Neural crest cell (in vitro differentiated cells): ENCODE measurements at regions not wholly inside any gene's neighbourhood (a gene's known extent, or its start where the extent isn't known, plus 50 kb on each side); places are given as distances from the start of the nearest gene placed in this dataset.
"Not testable (repeated sequence)": the region's sequence is repeated elsewhere in the genome, so short reads cannot be mapped to it uniquely, and the experiment has no call there.

Source experiments
- DNase-seq: peaks from one replicate; pipeline ENCODE4 v3.0.0; 2021; ENCODE audit warnings: low read depth, mixed read lengths, low spot score
- H3K27ac Mint-ChIP-seq: one replicate; pipeline ENCODE4 v1.8.0; 2021; ENCODE audit warnings: mild to moderate bottlenecking, mixed read lengths; ENCODE audit not compliant: unreplicated experiment
- H3K27me3 Mint-ChIP-seq: 2 replicates; pipeline ENCODE4 v1.8.0; 2021; ENCODE audit warnings: low read depth, mild to moderate bottlenecking, mixed read lengths
- H3K36me3 Mint-ChIP-seq: 2 replicates; pipeline ENCODE4 v1.8.0; 2021; ENCODE audit warnings: low read depth, mild to moderate bottlenecking, mixed read lengths
- H3K4me1 Mint-ChIP-seq: 2 replicates; pipeline ENCODE4 v1.8.0; 2021; ENCODE audit warnings: mixed read lengths
- H3K4me3 Mint-ChIP-seq: one replicate; pipeline ENCODE4 v1.8.0; 2021; ENCODE audit warnings: mild to moderate bottlenecking, mixed read lengths
- H3K9me3 Mint-ChIP-seq: 2 replicates; pipeline ENCODE4 v1.8.0; 2021; ENCODE audit warnings: mixed read lengths
- CTCF ChIP-seq: fragments of 200-600 bp; sonication (generic); conservative IDR thresholded peaks from 2 replicates; pipeline ENCODE4 v1.5.0; 2021; ENCODE audit warnings: antibody characterized with exemption, mild to moderate bottlenecking

GRCh38 chr6:21731411-21732031 is 138.0 kb downstream of the SOX4 start:
- Mint-ChIP-seq H3K4me3 (no peak overlapping the region), H3K4me1 (peaks cover 51% of the 10 kb centered on the region), H3K27ac (no peak overlapping the region), H3K36me3 (no peaks in the 10 kb centered on the region), H3K9me3 (no peaks in the 10 kb centered on the region), H3K27me3 (no peaks in the 10 kb centered on the region)
- DNase-seq, result no peak
- TF ChIP-seq CTCF, result no peak

- not testable (repeated sequence) for H3K27ac Mint-ChIP-seq, DNase-seq, H3K36me3 Mint-ChIP-seq, H3K9me3 Mint-ChIP-seq, H3K27me3 Mint-ChIP-seq, H3K4me3 Mint-ChIP-seq
- H3K4me1 Mint-ChIP-seq, result peaks cover 47% of the 10 kb centered on the region
These were observed 138.6 kb downstream of the SOX4 start for GRCh38 chr6:21732032-21732730.

- TF ChIP-seq CTCF, result no peak
- Mint-ChIP-seq H3K27ac (peak overlapping the region; percentile 68), H3K4me3 (no peak overlapping the region), H3K36me3 (no peaks in the 10 kb centered on the region), H3K27me3 (no peaks in the 10 kb centered on the region), H3K9me3 (no peaks in the 10 kb centered on the region), H3K4me1 (peaks cover 52% of the 10 kb centered on the region)
- no peak for DNase-seq
These were observed 139.2 kb downstream of the SOX4 start for GRCh38 chr6:21732731-21733130.

GRCh38 chr6:21733311-21733710 is 139.8 kb downstream of the SOX4 start:
- H3K27ac Mint-ChIP-seq, result no peak overlapping the region
- H3K27me3 Mint-ChIP-seq, result no peaks in the 10 kb centered on the region
- DNase-seq, result no peak
- no peak for TF ChIP-seq CTCF
- H3K4me1 Mint-ChIP-seq, result peaks cover 56% of the 10 kb centered on the region
- no peak overlapping the region for H3K4me3 Mint-ChIP-seq
- no peaks in the 10 kb centered on the region for H3K36me3 Mint-ChIP-seq
- no peaks in the 10 kb centered on the region for H3K9me3 Mint-ChIP-seq

GRCh38 chr6:21734204-21734603 is 140.7 kb downstream of the SOX4 start:
- Mint-ChIP-seq H3K36me3 (no peaks in the 10 kb centered on the region), H3K27me3 (no peaks in the 10 kb centered on the region), H3K4me3 (no peak overlapping the region), H3K4me1 (peaks cover 60% of the 10 kb centered on the region), H3K9me3 (no peaks in the 10 kb centered on the region), H3K27ac (no peak overlapping the region)
- no peak for TF ChIP-seq CTCF
- DNase-seq, result no peak
